Activated T-cell treated with anti-CD3 and anti-CD28 coated beads, Interleukin-2, amount 50 U/mL, for 1 hour (primary cell): ENCODE measurements at regions not wholly inside any gene's neighbourhood (a gene's known extent, or its start where the extent isn't known, plus 50 kb on each side); places are given as distances from the start of the nearest gene placed in this dataset.
"Not testable (repeated sequence)": the region's sequence is repeated elsewhere in the genome, so short reads cannot be mapped to it uniquely, and the experiment has no call there.

Source experiments
- DNase-seq: peaks from one replicate; pipeline ENCODE4 v3.0.0-alpha.2; 2020

DNA sequence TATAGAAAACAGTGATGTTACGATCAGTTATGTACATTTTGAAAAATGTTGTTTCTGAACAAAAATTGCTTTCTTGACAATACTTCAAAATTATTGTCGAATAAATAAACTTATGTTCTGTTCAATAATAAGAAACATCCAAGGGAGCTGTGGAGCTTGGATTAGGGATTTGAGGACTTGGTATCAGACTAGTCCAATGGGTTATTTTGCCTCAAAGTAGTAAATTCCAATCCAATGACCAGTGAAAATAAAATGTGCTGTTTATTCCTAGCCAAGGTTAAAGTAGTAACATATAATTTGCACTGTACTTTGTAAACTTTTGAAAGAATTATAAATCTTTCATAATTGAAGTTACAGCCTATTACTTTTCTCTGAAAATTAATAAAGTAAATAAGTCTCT lies 79.1 kb upstream of the IVNS1ABP start:
- no peak for DNase-seq

DNA sequence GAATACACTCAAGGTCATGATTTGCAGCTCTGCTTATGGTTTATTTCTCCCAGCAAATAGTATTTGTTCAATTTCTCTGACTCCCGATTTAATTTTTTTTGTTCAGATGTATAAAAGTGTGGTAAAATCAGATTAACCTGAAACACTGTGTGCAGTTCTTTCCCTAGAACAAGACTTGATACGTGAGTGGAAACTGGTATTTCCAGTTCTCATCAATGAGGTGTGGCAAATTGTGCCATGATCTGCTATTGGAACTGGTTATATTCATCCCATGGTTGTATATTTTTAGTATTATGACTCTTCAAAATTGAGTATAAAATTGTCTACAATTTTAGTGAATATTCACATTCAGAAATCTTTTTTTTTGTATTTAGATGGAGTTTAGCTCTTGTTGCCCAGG lies 76.8 kb upstream of the IVNS1ABP start:
- DNase-seq = no peak

GRCh38 chr1:185393205-185393604 lies 76.2 kb upstream of the IVNS1ABP start:
- no peak for DNase-seq

DNA sequence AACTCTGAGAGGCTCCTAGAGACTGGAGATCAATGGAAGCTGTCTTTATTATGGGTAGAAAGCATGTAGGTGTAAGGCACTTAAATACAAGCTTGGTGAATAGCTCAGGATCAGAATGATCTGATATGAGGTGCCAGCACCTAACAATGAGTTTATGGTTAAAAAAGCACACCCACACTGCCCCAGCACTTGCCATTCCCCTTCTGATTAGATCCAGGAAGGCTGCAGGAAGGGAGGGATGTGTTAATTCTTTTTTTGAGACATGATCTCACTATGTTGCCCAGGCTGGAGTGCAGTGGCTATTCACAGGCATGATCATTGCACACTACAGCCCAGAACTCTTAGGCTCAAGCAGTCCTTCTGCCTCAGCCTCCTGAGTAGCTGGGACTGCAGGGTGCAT lies 71.8 kb upstream of the IVNS1ABP start:
- no peak for DNase-seq

- DNase-seq = no peak
These were observed 71.3 kb upstream of the IVNS1ABP start for GRCh38 chr1:185388346-185388745.

DNA sequence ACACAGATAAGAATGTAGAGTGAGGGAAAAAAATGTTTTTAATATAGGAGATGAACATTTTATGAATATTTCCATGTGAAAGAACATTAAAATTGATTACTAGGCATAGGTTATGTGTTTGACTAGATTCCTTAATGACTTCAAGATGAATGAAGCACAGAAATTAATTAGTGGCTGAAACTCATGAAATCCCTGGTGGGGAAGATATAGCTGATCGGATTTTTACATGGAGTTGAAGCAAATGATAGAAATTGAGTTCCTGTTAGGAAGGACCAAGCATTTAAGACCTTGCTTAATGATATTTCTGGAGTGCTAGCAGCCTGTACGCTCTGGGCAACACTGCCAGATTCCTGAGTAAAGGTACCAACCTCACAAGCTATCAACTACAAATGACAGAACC lies 68.9 kb upstream of the IVNS1ABP start:
- no peak for DNase-seq

- DNase-seq = not testable (repeated sequence)
These were observed 66.8 kb upstream of the IVNS1ABP start for GRCh38 chr1:185383805-185384204.

- DNase-seq = no peak
These were observed 60.8 kb upstream of the IVNS1ABP start for GRCh38 chr1:185377831-185378230.

DNA sequence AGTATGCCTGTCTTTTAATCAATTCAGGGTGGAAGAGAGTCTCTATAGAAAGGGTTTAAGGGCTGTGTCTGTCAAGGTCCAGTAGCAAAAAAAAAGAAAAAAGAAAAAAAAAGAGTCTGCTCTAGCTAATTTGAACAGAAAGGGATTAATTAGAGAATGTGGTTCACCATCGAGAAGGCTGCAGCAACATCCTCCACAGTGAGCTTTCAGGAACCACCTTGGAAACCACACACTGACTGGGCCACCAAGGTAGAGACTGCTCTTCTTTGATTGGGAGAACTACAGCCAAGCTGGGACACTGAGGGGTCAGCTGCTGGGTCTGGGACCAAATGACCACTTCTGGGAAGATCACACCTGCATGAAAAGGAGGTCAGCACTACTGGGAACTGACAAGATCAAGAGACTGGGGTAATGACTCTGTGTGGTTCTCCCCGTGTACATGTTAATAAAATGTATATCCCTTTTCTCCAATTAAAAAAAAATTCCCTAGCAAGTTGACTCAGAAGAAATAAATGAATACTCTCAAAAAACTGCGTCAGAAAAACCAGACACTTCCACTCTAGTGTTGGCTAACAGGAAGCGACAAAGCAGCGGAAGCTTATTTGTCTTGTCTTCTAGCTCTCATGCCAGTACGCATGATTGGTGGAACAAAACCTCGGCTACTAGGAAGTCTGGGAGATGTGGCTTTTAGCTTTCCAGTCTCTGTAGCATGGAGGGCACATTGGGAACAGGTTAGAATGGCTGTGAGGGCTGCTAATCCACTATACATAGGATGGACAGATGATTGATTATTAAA lies 60.0 kb upstream of the IVNS1ABP start:
- no peak for DNase-seq

DNA sequence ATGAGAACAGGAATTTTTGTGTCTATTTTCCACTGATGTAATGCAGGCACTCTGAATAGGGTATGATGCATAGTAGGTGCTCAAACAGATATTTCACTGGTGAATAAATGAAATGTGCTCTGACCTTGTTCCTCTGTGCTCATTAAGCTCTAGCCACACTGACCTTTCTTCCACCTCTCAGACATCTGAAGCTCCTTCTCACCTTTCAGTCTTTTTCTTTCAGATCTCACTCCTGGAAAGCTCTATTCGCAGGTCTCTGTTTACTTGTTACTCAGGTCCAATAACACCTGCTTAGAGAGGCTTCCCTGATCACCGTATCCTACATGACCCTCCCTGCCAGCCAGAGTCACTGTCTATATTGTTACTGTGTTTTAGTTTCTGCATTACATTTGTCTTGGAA lies 59.2 kb upstream of the IVNS1ABP start:
- no peak for DNase-seq

GRCh38 chr1:185375583-185375982 lies 58.5 kb upstream of the IVNS1ABP start:
- no peak for DNase-seq

- no peak for DNase-seq
These were observed 56.9 kb upstream of the IVNS1ABP start for GRCh38 chr1:185373813-185374529.

DNA sequence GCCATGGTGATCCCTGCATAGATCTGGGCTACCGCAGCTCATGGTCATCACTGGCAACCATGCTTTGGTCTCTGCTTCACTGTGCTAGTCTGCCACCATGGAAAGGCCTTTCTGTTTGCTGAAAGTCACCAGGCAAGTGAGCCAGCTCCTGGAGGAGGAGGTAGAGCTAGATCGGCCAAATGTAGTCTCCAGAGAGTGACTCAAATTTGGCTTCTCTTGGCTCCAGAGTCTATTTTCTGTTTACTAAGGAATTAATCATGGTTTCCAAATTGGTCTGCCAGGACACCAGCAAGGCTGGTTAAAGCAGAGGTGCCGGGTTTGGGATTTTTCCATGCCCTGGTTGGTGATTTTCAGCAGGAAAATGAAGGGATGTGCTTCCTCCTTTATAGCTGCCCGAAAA lies 52.7 kb upstream of the IVNS1ABP start:
- no peak for DNase-seq

- DNase-seq = no peak
These were observed 52.0 kb upstream of the IVNS1ABP start for GRCh38 chr1:185368913-185369491.

- no peak for DNase-seq
These were observed 51.3 kb upstream of the IVNS1ABP start for GRCh38 chr1:185368313-185368855.

- no peak for DNase-seq
These were observed 50.2 kb upstream of the IVNS1ABP start for GRCh38 chr1:185367218-185367617.
